HG02588 (cell line): ENCODE measurements at regions not wholly inside any gene's neighbourhood (a gene's known extent, or its start where the extent isn't known, plus 50 kb on each side); places are given as distances from the start of the nearest gene placed in this dataset.
"Not testable (repeated sequence)": the region's sequence is repeated elsewhere in the genome, so short reads cannot be mapped to it uniquely, and the experiment has no call there.

ENCODE experiments used
- ATAC-seq: cut with Tn5 transposase; IDR thresholded peaks from one replicate; pipeline ENCODE4 v1.9.1; 2021; ENCODE audit warnings: mild to moderate bottlenecking, moderate library complexity; ENCODE audit not compliant: unreplicated experiment

- ATAC-seq, result no peak
Measured at GRCh38 chr5:27240791-27241190, 202.4 kb upstream of the CDH9 start.

GRCh38 chr5:27234916-27235315 is 196.5 kb upstream of the CDH9 start:
- ATAC-seq, result no peak

GRCh38 chr5:27221410-27221809 is 183.0 kb upstream of the CDH9 start:
- ATAC-seq, result no peak

- ATAC-seq, result no peak
Measured at GRCh38 chr5:27220752-27221151, 182.4 kb upstream of the CDH9 start.

GRCh38 chr5:27217977-27218376 is 179.6 kb upstream of the CDH9 start:
- no peak for ATAC-seq

GRCh38 chr5:27217155-27217956 is 179.0 kb upstream of the CDH9 start:
- ATAC-seq, result no peak

GRCh38 chr5:27216367-27216950 is 178.1 kb upstream of the CDH9 start:
- ATAC-seq, result no peak

- ATAC-seq, result no peak
Measured at GRCh38 chr5:27208051-27208450, 169.7 kb upstream of the CDH9 start.

- no peak for ATAC-seq
Measured at GRCh38 chr5:27191786-27192510, 153.6 kb upstream of the CDH9 start.

GRCh38 chr5:27172693-27173092 is 134.3 kb upstream of the CDH9 start:
- ATAC-seq, result no peak

GRCh38 chr5:27171761-27172261 is 133.4 kb upstream of the CDH9 start:
- ATAC-seq, result no peak

GRCh38 chr5:27158775-27159174 is 120.4 kb upstream of the CDH9 start:
- no peak for ATAC-seq

- no peak for ATAC-seq
Measured at GRCh38 chr5:27158171-27158570, 119.8 kb upstream of the CDH9 start.

GRCh38 chr5:27144456-27144855 is 106.1 kb upstream of the CDH9 start:
- no peak for ATAC-seq

- no peak for ATAC-seq
Measured at GRCh38 chr5:27140831-27141230, 102.4 kb upstream of the CDH9 start.

- ATAC-seq, result no peak
Measured at GRCh38 chr5:27130587-27130986, 92.2 kb upstream of the CDH9 start.

- no peak for ATAC-seq
Measured at GRCh38 chr5:27129926-27130325, 91.5 kb upstream of the CDH9 start.

GRCh38 chr5:27125856-27126255 is 87.5 kb upstream of the CDH9 start:
- ATAC-seq, result no peak

GRCh38 chr5:27124590-27124989 is 86.2 kb upstream of the CDH9 start:
- no peak for ATAC-seq

GRCh38 chr5:27119736-27120321 is 81.4 kb upstream of the CDH9 start:
- ATAC-seq, result not testable (repeated sequence)

- no peak for ATAC-seq
Measured at GRCh38 chr5:27103486-27103885, 65.1 kb upstream of the CDH9 start.
